DMS79 (cell line): ENCODE measurements at regions not wholly inside any gene's neighbourhood (a gene's known extent, or its start where the extent isn't known, plus 50 kb on each side); places are given as distances from the start of the nearest gene placed in this dataset.

Experiments used
- DNase-seq: peaks from one replicate; lab custom pipeline; 2025; lab: John Stamatoyannopoulos, UW

GRCh38 chr7:69149804-69150782, 448.2 kb upstream of the AUTS2 start:
- DNase-seq: no peak

GRCh38 chr7:69162326-69162725, 435.9 kb upstream of the AUTS2 start:
- DNase-seq: no peak

- no peak for DNase-seq
These were observed 435.2 kb upstream of the AUTS2 start for GRCh38 chr7:69162931-69163670.

GRCh38 chr7:69166979-69167516, 431.2 kb upstream of the AUTS2 start:
- DNase-seq: peak; percentile 61

GRCh38 chr7:69169386-69169785, 428.9 kb upstream of the AUTS2 start:
- no peak for DNase-seq

- DNase-seq: no peak
These were observed 425.8 kb upstream of the AUTS2 start for GRCh38 chr7:69172357-69173077.

- no peak for DNase-seq
These were observed 424.9 kb upstream of the AUTS2 start for GRCh38 chr7:69173341-69173740.

- no peak for DNase-seq
These were observed 424.4 kb upstream of the AUTS2 start for GRCh38 chr7:69173846-69174245.

- no peak for DNase-seq
These were observed 421.4 kb upstream of the AUTS2 start for GRCh38 chr7:69176841-69177240.

GRCh38 chr7:69177461-69177861, 420.8 kb upstream of the AUTS2 start:
- DNase-seq: no peak

- DNase-seq: no peak
These were observed 420.3 kb upstream of the AUTS2 start for GRCh38 chr7:69177941-69178494.

- DNase-seq: no peak
These were observed 417.6 kb upstream of the AUTS2 start for GRCh38 chr7:69180662-69181061.

- DNase-seq: no peak
These were observed 415.4 kb upstream of the AUTS2 start for GRCh38 chr7:69182596-69183467.

- no peak for DNase-seq
These were observed 413.9 kb upstream of the AUTS2 start for GRCh38 chr7:69184339-69184738.

GRCh38 chr7:69185170-69185569, 413.1 kb upstream of the AUTS2 start:
- DNase-seq: no peak

GRCh38 chr7:69186974-69187373, 411.3 kb upstream of the AUTS2 start:
- DNase-seq: no peak

- DNase-seq: no peak
These were observed 410.4 kb upstream of the AUTS2 start for GRCh38 chr7:69187824-69188333.

- DNase-seq: no peak
These were observed 408.9 kb upstream of the AUTS2 start for GRCh38 chr7:69189406-69189805.

GRCh38 chr7:69190025-69190424, 408.2 kb upstream of the AUTS2 start:
- DNase-seq: no peak

- no peak for DNase-seq
These were observed 407.5 kb upstream of the AUTS2 start for GRCh38 chr7:69190763-69191162.

- DNase-seq: no peak
These were observed 406.1 kb upstream of the AUTS2 start for GRCh38 chr7:69192134-69192533.
